ENCODE measurements at regions not wholly inside any gene's neighbourhood (a gene's known extent, or its start where the extent isn't known, plus 50 kb on each side); places are given as distances from the start of the nearest gene placed in this dataset.

GRCh38 chr1:212525479-212526110, 83.0 kb upstream of the ATF3 start:
- DNase-seq (ENCODE audit: low spot score) = no peak

GRCh38 chr1:212526111-212526491, 82.5 kb upstream of the ATF3 start:
- DNase-seq (ENCODE audit: low spot score) = no peak

GRCh38 chr1:212528501-212528900, 80.1 kb upstream of the ATF3 start:
- no peak for DNase-seq (ENCODE audit: low spot score)

GRCh38 chr1:212529211-212529741, 79.3 kb upstream of the ATF3 start:
- peak; percentile 46 for DNase-seq (ENCODE audit: low spot score)

- no peak for DNase-seq (ENCODE audit: low spot score)
Observed at GRCh38 chr1:212531267-212531666, 77.3 kb upstream of the ATF3 start.

GRCh38 chr1:212531796-212532195, 76.8 kb upstream of the ATF3 start:
- DNase-seq (ENCODE audit: low spot score) = no peak

- no peak for DNase-seq (ENCODE audit: low spot score)
Observed at GRCh38 chr1:212532469-212533147, 76.0 kb upstream of the ATF3 start.

- no peak for DNase-seq (ENCODE audit: low spot score)
Observed at GRCh38 chr1:212533148-212533517, 75.4 kb upstream of the ATF3 start.

- DNase-seq (ENCODE audit: low spot score) = no peak
Observed at GRCh38 chr1:212536586-212536985, 72.0 kb upstream of the ATF3 start.

- DNase-seq (ENCODE audit: low spot score) = no peak
Observed at GRCh38 chr1:212537610-212538009, 71.0 kb upstream of the ATF3 start.

GRCh38 chr1:212539737-212540430, 68.7 kb upstream of the ATF3 start:
- DNase-seq (ENCODE audit: low spot score) = peak; percentile 67

- DNase-seq (ENCODE audit: low spot score) = peak; percentile 64
Observed at GRCh38 chr1:212542761-212543187, 65.8 kb upstream of the ATF3 start.

GRCh38 chr1:212544110-212544509, 64.5 kb upstream of the ATF3 start:
- no peak for DNase-seq (ENCODE audit: low spot score)

- peak; percentile 64 for DNase-seq (ENCODE audit: low spot score)
Observed at GRCh38 chr1:212545941-212546635, 62.5 kb upstream of the ATF3 start.

GRCh38 chr1:212549503-212550017, 59.0 kb upstream of the ATF3 start:
- DNase-seq (ENCODE audit: low spot score) = no peak

- no peak for DNase-seq (ENCODE audit: low spot score)
Observed at GRCh38 chr1:212551929-212552328, 56.6 kb upstream of the ATF3 start.

GRCh38 chr1:212553676-212554075, 54.9 kb upstream of the ATF3 start:
- no peak for DNase-seq (ENCODE audit: low spot score)

GRCh38 chr1:212554401-212554800, 54.2 kb upstream of the ATF3 start:
- DNase-seq (ENCODE audit: low spot score) = no peak

- no peak for DNase-seq (ENCODE audit: low spot score)
Observed at GRCh38 chr1:212555426-212555825, 53.1 kb upstream of the ATF3 start.

- DNase-seq (ENCODE audit: low spot score) = no peak
Observed at GRCh38 chr1:212556822-212557549, 51.6 kb upstream of the ATF3 start.
